SK-N-SH (cell line): ENCODE measurements at regions not wholly inside any gene's neighbourhood (a gene's known extent, or its start where the extent isn't known, plus 50 kb on each side); places are given as distances from the start of the nearest gene placed in this dataset.

ENCODE experiments used
- CTCF ChIP-seq: fragments of 200-600 bp; sonication (generic); IDR thresholded peaks from 2 replicates; pipeline ENCODE4 v1.6.1; 2017; ENCODE audit warnings: antibody characterized with exemption, mild to moderate bottlenecking, moderate library complexity
- GABPA ChIP-seq: IDR thresholded peaks from 2 replicates; pipeline ENCODE4 v1.4.0; 2012; ENCODE audit warnings: low read depth, mild to moderate bottlenecking
- JUND ChIP-seq: IDR thresholded peaks from 2 replicates; pipeline ENCODE4 v1.4.0; 2012
- POLR2AphosphoS5 ChIP-seq: IDR thresholded peaks from 2 replicates; pipeline ENCODE4 v1.6.1; 2012; ENCODE audit warnings: low read depth, low read length
- RAD21 ChIP-seq: IDR thresholded peaks from 2 replicates; pipeline ENCODE4 v1.6.1; 2012; ENCODE audit warnings: mild to moderate bottlenecking, low read length
- SMC3 ChIP-seq: IDR thresholded peaks from 2 replicates; pipeline ENCODE4 v1.6.1; 2012; ENCODE audit warnings: low read depth, low read length, improper control_type of control experiment
- TEAD4 ChIP-seq: IDR thresholded peaks from 2 replicates; pipeline ENCODE4 v1.4.0; 2012; ENCODE audit warnings: mild to moderate bottlenecking, borderline replicate concordance; ENCODE audit not compliant: insufficient read depth

DNA sequence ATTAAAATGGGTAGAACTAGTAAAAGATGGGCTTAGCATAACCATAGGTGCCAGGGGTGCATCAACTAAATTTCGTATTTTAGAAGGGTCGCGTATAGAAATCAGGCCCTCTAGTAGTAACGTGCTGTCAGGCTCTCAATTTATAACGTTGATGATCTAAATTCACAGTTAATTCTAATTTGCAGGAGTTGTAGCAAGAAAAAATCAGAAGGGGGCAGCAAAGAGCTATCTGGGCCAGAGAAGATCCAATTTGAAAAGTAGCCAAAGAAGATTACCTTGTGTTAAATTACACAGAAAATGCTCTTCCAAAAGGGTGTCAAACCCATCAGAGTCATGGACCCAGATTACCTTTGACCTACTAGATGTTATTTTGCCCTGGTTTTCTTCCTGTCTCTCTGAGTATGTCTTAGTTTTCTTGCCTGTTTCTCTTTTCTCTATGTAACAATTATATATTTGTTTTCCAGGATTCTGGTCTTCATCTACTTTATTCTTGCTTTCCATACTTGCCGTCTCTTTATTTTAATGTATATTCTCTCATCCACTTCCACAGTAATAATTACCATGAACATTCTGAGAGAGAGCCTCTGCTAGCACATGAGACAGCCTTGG is 1030.9 kb downstream of the AMY1C start:
- TF ChIP-seq POLR2AphosphoS5 (no peak), CTCF (peak; percentile 90), SMC3 (peak; percentile 76), TEAD4 (no peak), GABPA (no peak), RAD21 (peak; percentile 88), JUND (no peak)
